SK-N-MC (cell line): ENCODE measurements at regions not wholly inside any gene's neighbourhood (a gene's known extent, or its start where the extent isn't known, plus 50 kb on each side); places are given as distances from the start of the nearest gene placed in this dataset.

Source experiments
- EZH2 ChIP-seq: fragments of 200-600 bp; sonication (generic); IDR thresholded peaks from one replicate; pipeline ENCODE4 v1.6.1; 2017; ENCODE audit warnings: antibody characterized with exemption
- FOXP2 ChIP-seq: optimal IDR thresholded peaks from 2 replicates; pipeline ENCODE3; 2011; ENCODE audit warnings: mild to moderate bottlenecking, moderate library complexity; ENCODE audit not compliant: insufficient read depth; ENCODE audit errors: extremely low read length, control extremely low read depth
- POLR2AphosphoS5 ChIP-seq: IDR thresholded peaks from 2 replicates; pipeline ENCODE4 v1.6.1; 2012; ENCODE audit warnings: mild to moderate bottlenecking, low read depth, low read length, borderline replicate concordance

- TF ChIP-seq POLR2AphosphoS5 (no peak), EZH2 (no peak), FOXP2 (no peak)
Measured at GRCh38 chr6:134864558-134864957, 85.3 kb downstream of the ALDH8A1 start.
